Right lobe of liver (tissue), 6 donors: ENCODE measurements at regions not wholly inside any gene's neighbourhood (a gene's known extent, or its start where the extent isn't known, plus 50 kb on each side); places are given as distances from the start of the nearest gene placed in this dataset.

Experiments used
- ATAC-seq, 4 donors: fragments of 200-7000 bp; cut with Tn5 transposase; one replicate each; pipeline ENCODE4 v1.9.1; 2020; ENCODE audit warnings: mild to moderate bottlenecking in 4 of 4, moderate library complexity in 4 of 4
- DNase-seq, 3 donors: peaks; one replicate each; pipeline ENCODE4 v3.0.0-alpha.2; 2020
- H3K27ac ChIP-seq, 3 donors: fragments of 200-600 bp; one replicate each; pipeline ENCODE4 v1.8.0; 2022
- H3K27me3 ChIP-seq, 2 donors: fragments of 200-600 bp; one replicate each; pipeline ENCODE4 v1.8.0; 2022
- H3K36me3 ChIP-seq, 4 donors: fragments of 200-600 bp; sonication (generic) in 1 of 4; one replicate each; pipeline versions ENCODE4 v1.5.1 to v1.8.0; 2017 to 2022; ENCODE audit warnings: control low read depth in 1 of 4
- H3K4me1 ChIP-seq, 4 donors: fragments of 200-600 bp; sonication (generic) in 1 of 4; one replicate each; pipeline versions ENCODE4 v1.5.1 to v1.8.0; 2017 to 2022; ENCODE audit warnings: control low read depth in 1 of 4
- H3K4me3 ChIP-seq, 3 donors: fragments of 200-600 bp; one replicate each; pipeline ENCODE4 v1.8.0; 2022
- H3K9me3 ChIP-seq, 4 donors: fragments of 200-600 bp; sonication (generic) in 1 of 4; one replicate each; pipeline versions ENCODE4 v1.5.1 to v1.8.0; 2017 to 2022; ENCODE audit warnings: control low read depth in 1 of 4
- CTCF ChIP-seq, 4 donors: fragments of 200-600 bp in 3 of 4; fragments of 450-650 bp in 1 of 4; IDR thresholded peaks; one replicate each; pipeline versions ENCODE4 v1.5.1 to v1.8.0; 2016 to 2022; ENCODE audit warnings: antibody characterized with exemption in 4 of 4, mild to moderate bottlenecking in 2 of 4
- POLR2A ChIP-seq: fragments of 450-650 bp; IDR thresholded peaks from one replicate; pipeline ENCODE4 v1.6.1; 2017; ENCODE audit warnings: antibody characterized with exemption, mild to moderate bottlenecking
- WGBS: methylation state at CpG from one replicate; pipeline ENCODE4 v1.1.6; 2018; ENCODE audit warnings: low coverage, low lambda C conversion rate; ENCODE audit not compliant: insufficient coverage; ENCODE audit errors: missing lambda C conversion rate; 5-methylcytosine and 5-hydroxymethylcytosine counted together
- intact Hi-C, 2 donors: fragments of 100-400 bp; cut with DNase I; formaldehyde crosslinking; loops; one replicate each; pipeline versions ENCODE4 v1.11.2 to v1.14.1; 2022
- donor health status: DM: no; HTN: yes; CAD: no.
- donor health status: DM: no; HTN: no; CAD: no.
- donor health status: DM: no; HTN: no; CAD: no.
- donor health status: DM: no; HTN: yes; CAD: no.
- donor health status: DM: no; HTN: yes; CAD: no.

DNA sequence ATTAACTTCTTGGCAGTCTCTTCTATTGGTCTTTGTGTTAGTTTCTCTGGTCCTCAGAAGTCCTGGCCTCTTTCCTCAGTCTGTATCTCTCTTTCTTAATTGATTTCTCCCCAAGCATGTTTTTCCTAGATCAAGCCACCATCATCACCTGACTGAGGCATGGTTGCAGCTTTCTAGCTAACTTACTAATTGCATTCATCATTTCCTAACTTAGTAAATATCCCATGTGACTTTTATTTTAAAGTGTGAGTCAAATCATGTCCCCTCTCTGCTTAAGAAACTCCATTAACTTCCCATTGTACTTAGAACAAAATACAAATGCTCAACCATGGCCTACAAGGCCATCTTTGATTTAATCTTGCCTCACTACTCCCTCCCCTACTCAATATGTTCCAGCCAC, 135.4 kb upstream of the FRMD4B start:
- no peaks in the 10 kb centered on the region for H3K36me3 ChIP-seq
- no peaks in the 10 kb centered on the region for H3K9me3 ChIP-seq
- no peak overlapping the region for H3K27ac ChIP-seq
- no peaks in the 10 kb centered on the region for H3K4me1 ChIP-seq
- intact Hi-C loops: no loop called here
- TF ChIP-seq POLR2A (no peak), CTCF (IDR thresholded peaks at IDR 0.05) (no peak)
- DNase-seq: no peak
- ATAC-seq: no peak
- H3K27me3 ChIP-seq: no peaks in the 10 kb centered on the region
- H3K4me3 ChIP-seq: no peak overlapping the region

- no peak overlapping the region for H3K27ac ChIP-seq
- no peaks in the 10 kb centered on the region for H3K9me3 ChIP-seq
- H3K36me3 ChIP-seq: no peaks in the 10 kb centered on the region
- no peaks in the 10 kb centered on the region for H3K4me1 ChIP-seq
- no peak for DNase-seq
- H3K27me3 ChIP-seq: no peaks in the 10 kb centered on the region
- intact Hi-C loops: no loop called here
- no peak overlapping the region for H3K4me3 ChIP-seq
- TF ChIP-seq CTCF (IDR thresholded peaks at IDR 0.05) (no peak), POLR2A (no peak)
- no peak for ATAC-seq
- 86% methylated on average over 3 of the region's 4 CpGs for WGBS
These were observed 125.5 kb upstream of the FRMD4B start for GRCh38 chr3:69511361-69511760.

DNA sequence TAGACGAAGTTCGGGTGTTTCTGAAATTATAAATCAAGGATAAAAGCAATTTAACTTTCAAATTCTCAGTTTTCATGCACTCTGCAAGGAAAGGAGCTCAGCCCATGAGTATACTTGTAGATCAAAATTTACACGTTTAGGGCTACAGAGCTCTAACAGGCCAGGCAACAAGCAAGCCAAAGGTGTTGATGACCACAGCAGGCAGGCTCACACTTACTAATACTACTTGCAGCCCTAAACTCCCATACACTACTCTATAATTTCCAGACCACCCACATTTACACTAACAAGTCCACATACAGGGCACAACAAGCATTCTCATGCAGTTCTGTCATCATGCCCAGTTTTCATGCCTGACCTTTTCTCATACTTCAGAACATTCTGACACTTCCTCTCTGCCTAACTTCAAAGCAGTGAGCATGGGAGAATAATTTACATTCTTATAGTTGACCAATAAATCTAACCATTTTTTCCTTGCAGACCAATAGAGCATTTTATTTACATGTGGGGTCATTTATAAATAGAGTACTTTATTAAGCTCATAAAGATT, 124.7 kb upstream of the FRMD4B start:
- Histone ChIP-seq H3K36me3 (no peaks in the 10 kb centered on the region), H3K9me3 (no peaks in the 10 kb centered on the region), H3K4me1 (no peaks in the 10 kb centered on the region), H3K27me3 (no peaks in the 10 kb centered on the region), H3K27ac (no peak overlapping the region), H3K4me3 (no peak overlapping the region)
- intact Hi-C loops: no loop called here
- DNase-seq (no peak), ATAC-seq (no peak)
- no peak for TF ChIP-seq POLR2A
- no peak for TF ChIP-seq CTCF (IDR thresholded peaks at IDR 0.05)
- WGBS: 21% methylated on average over 3 of the region's 3 CpGs

- Histone ChIP-seq H3K27ac (no peak overlapping the region), H3K36me3 (no peaks in the 10 kb centered on the region), H3K4me1 (no peaks in the 10 kb centered on the region), H3K27me3 (no peaks in the 10 kb centered on the region), H3K4me3 (no peak overlapping the region), H3K9me3 (no peaks in the 10 kb centered on the region)
- 36% methylated on average over 3 of the region's 3 CpGs for WGBS
- intact Hi-C loops: no loop called here
- TF ChIP-seq CTCF (IDR thresholded peaks at IDR 0.05): no peak
- TF ChIP-seq POLR2A: no peak
- ATAC-seq (no peak), DNase-seq (no peak)
These were observed 123.4 kb upstream of the FRMD4B start for GRCh38 chr3:69509288-69509687.
